ENCODE measurements at regions not wholly inside any gene's neighbourhood (a gene's known extent, or its start where the extent isn't known, plus 50 kb on each side); places are given as distances from the start of the nearest gene placed in this dataset.

- TF ChIP-seq CTCF (IDR thresholded peaks at IDR 0.05; ENCODE audit: borderline replicate concordance, extremely low read depth, low read length, poor library complexity, severe bottlenecking), result no peak
- no peak for TF ChIP-seq EZH2 (IDR thresholded peaks at IDR 0.05; ENCODE audit: borderline replicate concordance, low read depth, low read length, severe bottlenecking)
Observed at GRCh38 chr10:128451879-128452278, 325.7 kb upstream of the MKI67 start.
